Suprapubic skin (tissue), 3 donors: ENCODE measurements at regions not wholly inside any gene's neighbourhood (a gene's known extent, or its start where the extent isn't known, plus 50 kb on each side); places are given as distances from the start of the nearest gene placed in this dataset.

Experiments
- CTCF ChIP-seq, 2 donors: fragments of 200-600 bp in 1 of 2; fragments of 450-650 bp in 1 of 2; sonication (generic) in 1 of 2; IDR thresholded peaks; one replicate each; pipeline ENCODE4 v1.5.1; 2016 to 2019; ENCODE audit warnings: antibody characterized with exemption in 2 of 2, mild to moderate bottlenecking in 1 of 2, moderate library complexity in 1 of 2
- POLR2A ChIP-seq, 2 donors: fragments of 450-650 bp; IDR thresholded peaks; one replicate each; pipeline ENCODE4 v1.6.1; 2017; ENCODE audit warnings: antibody characterized with exemption in 2 of 2, mild to moderate bottlenecking in 2 of 2, moderate library complexity in 2 of 2

DNA sequence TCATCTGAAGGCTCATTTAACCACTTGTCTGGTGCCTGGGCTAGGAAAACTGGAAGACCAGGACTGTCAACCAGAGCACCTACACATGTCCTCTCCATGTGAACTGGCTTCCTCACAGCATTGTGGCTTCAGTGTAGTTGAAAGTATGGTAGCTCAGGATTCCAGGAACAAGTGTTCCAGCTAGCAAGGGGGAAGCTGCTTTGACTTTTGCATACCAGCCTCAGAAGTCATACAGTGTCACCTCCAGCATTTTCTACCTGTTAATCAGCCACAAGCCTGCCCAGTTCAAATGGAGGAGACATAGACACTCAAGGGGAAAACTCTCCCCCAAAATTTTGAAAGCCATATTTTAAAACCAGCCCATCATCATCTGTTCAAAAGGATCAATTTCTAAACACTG, 212.8 kb upstream of the CAND1 start:
- TF ChIP-seq CTCF (IDR thresholded peaks at IDR 0.05) = no peak
- TF ChIP-seq POLR2A (IDR thresholded peaks at IDR 0.05) = no peak
